ENCODE measurements at regions not wholly inside any gene's neighbourhood (a gene's known extent, or its start where the extent isn't known, plus 50 kb on each side); places are given as distances from the start of the nearest gene placed in this dataset.

DNA sequence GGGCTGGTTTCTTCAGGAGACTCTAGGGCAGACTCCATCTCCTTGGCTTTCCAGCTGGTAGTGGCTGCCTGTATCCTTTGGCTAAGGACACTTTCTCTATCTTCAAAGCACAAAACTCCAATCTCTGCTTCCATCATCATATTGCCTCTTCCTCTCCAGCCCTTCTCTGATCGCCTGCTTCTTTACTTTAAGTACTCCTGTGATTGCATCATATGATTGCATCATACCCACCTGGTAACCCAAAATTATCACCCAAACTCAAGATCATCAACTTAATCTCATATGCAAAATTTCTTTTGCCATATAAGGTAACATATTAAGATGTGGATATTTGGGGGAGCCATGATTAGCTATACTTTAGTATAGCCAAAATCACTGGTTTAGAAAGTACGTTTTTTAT, 1092.6 kb upstream of the CDH6 start:
- DNase-seq (ENCODE audit: low spot score), result no peak
- Histone ChIP-seq H3K4me1 (replicated peaks) (no peaks in the 10 kb centered on the region), H3K36me3 (no peaks in the 10 kb centered on the region), H3K9me3 (no peaks in the 10 kb centered on the region), H3K4me3 (no peak overlapping the region), H3K27me3 (replicated peaks; ENCODE audit: insufficient read depth) (no peaks in the 10 kb centered on the region), H3K27ac (no peak overlapping the region)
- WGBS, result 82% methylated on average over 2 of the region's 2 CpGs
- TF ChIP-seq, protein P1, sequence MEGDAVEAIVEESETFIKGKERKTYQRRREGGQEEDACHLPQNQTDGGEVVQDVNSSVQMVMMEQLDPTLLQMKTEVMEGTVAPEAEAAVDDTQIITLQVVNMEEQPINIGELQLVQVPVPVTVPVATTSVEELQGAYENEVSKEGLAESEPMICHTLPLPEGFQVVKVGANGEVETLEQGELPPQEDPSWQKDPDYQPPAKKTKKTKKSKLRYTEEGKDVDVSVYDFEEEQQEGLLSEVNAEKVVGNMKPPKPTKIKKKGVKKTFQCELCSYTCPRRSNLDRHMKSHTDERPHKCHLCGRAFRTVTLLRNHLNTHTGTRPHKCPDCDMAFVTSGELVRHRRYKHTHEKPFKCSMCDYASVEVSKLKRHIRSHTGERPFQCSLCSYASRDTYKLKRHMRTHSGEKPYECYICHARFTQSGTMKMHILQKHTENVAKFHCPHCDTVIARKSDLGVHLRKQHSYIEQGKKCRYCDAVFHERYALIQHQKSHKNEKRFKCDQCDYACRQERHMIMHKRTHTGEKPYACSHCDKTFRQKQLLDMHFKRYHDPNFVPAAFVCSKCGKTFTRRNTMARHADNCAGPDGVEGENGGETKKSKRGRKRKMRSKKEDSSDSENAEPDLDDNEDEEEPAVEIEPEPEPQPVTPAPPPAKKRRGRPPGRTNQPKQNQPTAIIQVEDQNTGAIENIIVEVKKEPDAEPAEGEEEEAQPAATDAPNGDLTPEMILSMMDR (IDR thresholded peaks at IDR 0.05), result no peak
- TF ChIP-seq POLR2AphosphoS5 (IDR thresholded peaks at IDR 0.05) (no peak), POLR2A (IDR thresholded peaks at IDR 0.05) (no peak)
- intact Hi-C loops (cut with DNase I), result no loop called here

DNA sequence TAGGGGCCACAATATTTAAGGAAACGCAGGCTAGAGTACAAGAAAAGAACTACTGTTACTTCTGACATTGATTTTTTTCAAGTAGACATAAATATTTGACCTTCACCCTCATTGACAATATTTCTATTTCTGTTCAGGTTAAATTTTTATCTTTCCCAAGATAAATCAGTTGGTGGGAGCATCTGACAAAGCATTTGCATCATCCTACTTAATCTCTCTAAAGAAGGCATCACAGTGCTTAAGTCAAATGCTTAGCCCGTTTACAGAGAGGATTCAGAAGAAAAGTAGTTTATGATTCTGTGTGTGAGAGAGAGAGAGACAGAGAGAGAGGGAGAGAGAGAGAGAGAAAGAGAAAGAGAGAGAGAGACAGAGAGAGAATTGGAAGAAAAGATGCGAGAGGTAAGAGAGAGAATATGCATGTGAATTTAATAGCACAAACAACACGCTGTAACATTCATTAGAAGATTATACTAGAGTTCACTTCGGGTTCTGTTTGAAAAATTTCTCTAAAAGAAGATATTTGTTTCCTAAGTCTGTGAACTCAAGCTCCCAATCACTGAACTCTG, 1093.3 kb upstream of the CDH6 start:
- Histone ChIP-seq H3K36me3 (no peaks in the 10 kb centered on the region), H3K4me3 (no peak overlapping the region), H3K4me1 (replicated peaks) (no peaks in the 10 kb centered on the region), H3K27me3 (replicated peaks; ENCODE audit: insufficient read depth) (no peaks in the 10 kb centered on the region), H3K27ac (no peak overlapping the region), H3K9me3 (no peaks in the 10 kb centered on the region)
- intact Hi-C loops (cut with DNase I), result no loop called here
- DNase-seq (ENCODE audit: low spot score), result no peak
- TF ChIP-seq POLR2AphosphoS5 (IDR thresholded peaks at IDR 0.05), result no peak
- WGBS, result 49% methylated on average over 4 of the region's 5 CpGs

DNA sequence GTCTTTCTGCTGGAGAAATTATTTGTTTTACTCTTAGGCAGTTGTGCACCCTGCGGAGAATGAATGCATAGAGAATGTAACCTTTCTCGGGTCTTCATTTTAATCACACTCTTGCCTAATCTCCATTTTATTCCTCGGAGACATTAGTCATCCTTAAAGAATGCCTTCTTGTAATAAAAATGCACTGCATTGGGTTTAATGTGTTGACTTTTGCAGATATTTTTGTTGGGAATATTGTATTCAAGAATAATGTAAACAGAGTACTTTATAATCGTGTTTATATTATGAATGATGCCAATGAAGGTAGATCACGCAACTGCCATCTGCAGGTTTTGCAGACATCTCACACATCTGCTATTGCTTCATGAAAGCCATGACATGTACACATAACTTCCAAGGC, 1093.9 kb upstream of the CDH6 start:
- WGBS, result 29% methylated on average over 5 of the region's 5 CpGs
- no peak for TF ChIP-seq POLR2A (IDR thresholded peaks at IDR 0.05)
- TF ChIP-seq POLR2AphosphoS5 (IDR thresholded peaks at IDR 0.05), result no peak
- TF ChIP-seq, protein P1 (IDR thresholded peaks at IDR 0.05), result no peak
- intact Hi-C loops (cut with DNase I), result no loop called here

DNA sequence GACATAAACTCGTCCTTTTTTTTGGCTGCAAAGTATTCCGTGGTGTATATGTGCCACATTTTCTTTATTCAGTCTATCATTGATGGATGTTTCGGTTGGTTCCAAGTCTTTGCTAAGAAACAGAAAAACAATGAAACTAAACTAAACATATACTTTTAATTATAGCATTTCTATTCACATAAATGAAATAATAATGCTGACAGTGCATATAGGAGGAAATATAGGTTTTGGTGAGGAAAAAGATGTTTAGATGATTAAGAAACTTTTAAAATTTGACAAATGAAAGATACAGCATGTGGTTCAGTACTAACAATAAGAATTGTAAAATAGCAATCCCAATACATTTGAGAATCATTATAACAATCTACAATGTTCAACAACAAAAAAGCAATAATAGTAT, 1094.5 kb upstream of the CDH6 start:
- no peak for DNase-seq (ENCODE audit: low spot score)
- H3K27me3 ChIP-seq (replicated peaks; ENCODE audit: insufficient read depth), result no peaks in the 10 kb centered on the region
- H3K4me3 ChIP-seq, result no peak overlapping the region
- WGBS, result 83% methylated on average over 3 of the region's 3 CpGs
- no peak overlapping the region for H3K27ac ChIP-seq
- H3K9me3 ChIP-seq, result no peaks in the 10 kb centered on the region
- TF ChIP-seq POLR2A (IDR thresholded peaks at IDR 0.05) (no peak), POLR2AphosphoS5 (IDR thresholded peaks at IDR 0.05) (no peak)
- TF ChIP-seq, protein P1 (IDR thresholded peaks at IDR 0.05), result no peak
- intact Hi-C loops (cut with DNase I), result no loop called here
- H3K36me3 ChIP-seq, result no peaks in the 10 kb centered on the region
- no peaks in the 10 kb centered on the region for H3K4me1 ChIP-seq (replicated peaks)

More for the DNA sequence above, 1093.9 kb upstream of the CDH6 start:
- DNase-seq (ENCODE audit: low spot score), result no peak
- no peaks in the 10 kb centered on the region for H3K9me3 ChIP-seq
- no peak overlapping the region for H3K27ac ChIP-seq
- H3K4me1 ChIP-seq (replicated peaks), result no peaks in the 10 kb centered on the region
- no peaks in the 10 kb centered on the region for H3K36me3 ChIP-seq
- no peak overlapping the region for H3K4me3 ChIP-seq
- H3K27me3 ChIP-seq (replicated peaks; ENCODE audit: insufficient read depth), result no peaks in the 10 kb centered on the region

DNA sequence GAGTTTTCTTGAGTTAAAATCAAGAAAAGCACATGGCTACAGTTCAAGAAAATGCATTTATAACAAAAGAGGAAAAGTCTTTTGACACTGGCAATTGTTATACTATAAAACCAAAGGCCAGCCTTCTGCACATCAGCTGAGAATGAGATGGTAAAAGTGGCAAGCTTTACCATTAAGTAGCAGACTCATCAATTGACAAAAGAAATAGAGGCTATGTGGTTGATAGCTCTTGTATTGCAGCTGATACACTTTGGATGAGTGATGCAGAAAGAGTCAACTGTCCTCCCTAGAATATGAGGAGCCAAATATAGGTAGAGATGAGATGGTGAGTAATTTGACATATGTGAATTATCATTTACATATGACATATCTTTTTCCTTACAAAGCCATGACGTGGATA, 1100.9 kb upstream of the CDH6 start:
- Histone ChIP-seq H3K27ac (no peak overlapping the region), H3K27me3 (replicated peaks; ENCODE audit: insufficient read depth) (no peaks in the 10 kb centered on the region), H3K4me1 (replicated peaks) (no peaks in the 10 kb centered on the region), H3K4me3 (no peak overlapping the region), H3K36me3 (no peaks in the 10 kb centered on the region), H3K9me3 (no peaks in the 10 kb centered on the region)
- intact Hi-C loops (cut with DNase I), result no loop called here
- DNase-seq (ENCODE audit: low spot score), result no peak
- TF ChIP-seq POLR2AphosphoS5 (IDR thresholded peaks at IDR 0.05) (no peak), POLR2A (IDR thresholded peaks at IDR 0.05) (no peak)
- TF ChIP-seq, protein P1 (IDR thresholded peaks at IDR 0.05), result no peak
- WGBS, result 60% methylated on average over 1 of the region's 1 CpG

All from prostate gland (tissue), 2 donors.